GM21360 (cell line): ENCODE measurements at regions not wholly inside any gene's neighbourhood (a gene's known extent, or its start where the extent isn't known, plus 50 kb on each side); places are given as distances from the start of the nearest gene placed in this dataset.
"Not testable (repeated sequence)": the region's sequence is repeated elsewhere in the genome, so short reads cannot be mapped to it uniquely, and the experiment has no call there.

ENCODE experiments used
- ATAC-seq: cut with Tn5 transposase; IDR thresholded peaks from one replicate; pipeline ENCODE4 v1.9.1; 2021; ENCODE audit warnings: mild to moderate bottlenecking, moderate library complexity; ENCODE audit not compliant: unreplicated experiment

GRCh38 chr11:97902828-97903227 is 1117.9 kb upstream of the CNTN5 start:
- ATAC-seq = no peak

- no peak for ATAC-seq
Observed at GRCh38 chr11:97905101-97905500, 1115.6 kb upstream of the CNTN5 start.

- ATAC-seq = no peak
Observed at GRCh38 chr11:97905671-97906070, 1115.1 kb upstream of the CNTN5 start.

- ATAC-seq = no peak
Observed at GRCh38 chr11:97908354-97908753, 1112.4 kb upstream of the CNTN5 start.

GRCh38 chr11:97909614-97910399 is 1110.9 kb upstream of the CNTN5 start:
- ATAC-seq = no peak

GRCh38 chr11:97912629-97913028 is 1108.1 kb upstream of the CNTN5 start:
- no peak for ATAC-seq

- ATAC-seq = not testable (repeated sequence)
Observed at GRCh38 chr11:97922933-97923332, 1097.8 kb upstream of the CNTN5 start.

- ATAC-seq = no peak
Observed at GRCh38 chr11:97934572-97935208, 1086.1 kb upstream of the CNTN5 start.

- ATAC-seq = no peak
Observed at GRCh38 chr11:97937501-97937900, 1083.2 kb upstream of the CNTN5 start.

GRCh38 chr11:97938789-97939188 is 1082.0 kb upstream of the CNTN5 start:
- no peak for ATAC-seq

GRCh38 chr11:97943493-97943892 is 1077.3 kb upstream of the CNTN5 start:
- no peak for ATAC-seq

- no peak for ATAC-seq
Observed at GRCh38 chr11:97948793-97949192, 1072.0 kb upstream of the CNTN5 start.

- ATAC-seq = no peak
Observed at GRCh38 chr11:97955595-97955994, 1065.2 kb upstream of the CNTN5 start.

- no peak for ATAC-seq
Observed at GRCh38 chr11:97956904-97957303, 1063.8 kb upstream of the CNTN5 start.

- ATAC-seq = no peak
Observed at GRCh38 chr11:97961431-97961830, 1059.3 kb upstream of the CNTN5 start.

GRCh38 chr11:97962758-97963157 is 1058.0 kb upstream of the CNTN5 start:
- no peak for ATAC-seq

GRCh38 chr11:97963528-97964331 is 1057.0 kb upstream of the CNTN5 start:
- no peak for ATAC-seq

- ATAC-seq = no peak
Observed at GRCh38 chr11:97964332-97965004, 1056.3 kb upstream of the CNTN5 start.

- no peak for ATAC-seq
Observed at GRCh38 chr11:97965849-97966646, 1054.7 kb upstream of the CNTN5 start.

GRCh38 chr11:97966901-97967300 is 1053.8 kb upstream of the CNTN5 start:
- ATAC-seq = no peak
